Endothelial cell of umbilical vein (primary cell): ENCODE measurements at regions not wholly inside any gene's neighbourhood (a gene's known extent, or its start where the extent isn't known, plus 50 kb on each side); places are given as distances from the start of the nearest gene placed in this dataset.
"Not testable (repeated sequence)": the region's sequence is repeated elsewhere in the genome, so short reads cannot be mapped to it uniquely, and the experiment has no call there.

Source experiments
- BruUV-seq: library from RNA; stranded (reverse); fragments of 400-500 nt; replicated peaks from 2 replicates; lab custom pipeline; 2021; lab: Mats Ljungman, UMichigan
- CTCF ChIA-PET: fragments of 300-600, 350-600 bp; sonication (Branson Sonifier 250); formaldehyde crosslinking; loops from one replicate; lab custom pipeline; 2021; ENCODE audit warnings: antibody characterized with exemption, inconsistent platforms; lab: Charles Lee
- POLR2A ChIA-PET: fragments of 300-600, 350-600 bp; sonication (Branson Sonifier 250); formaldehyde crosslinking; loops from one replicate; lab custom pipeline; 2021; ENCODE audit warnings: antibody characterized with exemption, inconsistent platforms; lab: Charles Lee
- DNase-seq: peaks from one replicate; pipeline ENCODE4 v3.0.0-alpha.2; 2011; ENCODE audit warnings: low read depth, low spot score
- FAIRE-seq: peaks from 2 replicates; lab custom pipeline; 2011; peaks lifted over from hg19 to GRCh38; lab: Jason Lieb, UNC
- H2AFZ ChIP-seq: 2 replicates; pipeline ENCODE4 v1.6.0; 2012; ENCODE audit warnings: low read depth, low read length, control low read depth, inconsistent platforms
- H3K27ac ChIP-seq: 2 replicates; pipeline ENCODE4 v1.5.1; 2011; ENCODE audit warnings: low read depth, mild to moderate bottlenecking, control low read depth, low read length, moderate library complexity; ENCODE audit not compliant: insufficient read depth
- H3K27me3 ChIP-seq, 2 experiments: 2 replicates each; pipeline versions ENCODE4 v1.6.0 to v1.6.1; 2011; ENCODE audit warnings: low read length in 2 of 2, mixed read lengths in 1 of 2; ENCODE audit not compliant: control insufficient read depth in 2 of 2, insufficient read depth in 2 of 2
- H3K36me3 ChIP-seq, 2 experiments: 2 replicates in 1 of 2; 3 replicates in 1 of 2; pipeline ENCODE4 v1.5.1; 2011; ENCODE audit warnings: low read length in 2 of 2, mild to moderate bottlenecking in 1 of 2, moderate library complexity in 1 of 2; ENCODE audit not compliant: control insufficient read depth in 2 of 2, insufficient read depth in 2 of 2; ENCODE audit errors: extremely low read depth in 1 of 2
- H3K4me1 ChIP-seq: 3 replicates; pipeline ENCODE4 v1.5.1; 2011; ENCODE audit warnings: mild to moderate bottlenecking, low read length; ENCODE audit not compliant: control insufficient read depth, insufficient read depth; ENCODE audit errors: extremely low read depth
- H3K4me2 ChIP-seq: 2 replicates; pipeline ENCODE4 v1.6.1; 2011; ENCODE audit warnings: low read length, control low read depth, mixed read lengths; ENCODE audit not compliant: insufficient read depth
- H3K4me3 ChIP-seq, 3 experiments: fragments of 200-600 bp in 1 of 3; sonication (generic), shearing (Covaris generic) in 1 of 3; replicated peaks in 1 of 3; 2 replicates each; pipeline ENCODE4 v1.5.1; 2011 to 2016; ENCODE audit warnings: control low read depth in 3 of 3, low read length in 3 of 3, mild to moderate bottlenecking in 2 of 3, inconsistent platforms in 1 of 3, low read depth in 1 of 3, moderate library complexity in 1 of 3; ENCODE audit not compliant: insufficient read depth in 1 of 3
- H3K79me2 ChIP-seq: 2 replicates; pipeline ENCODE4 v1.6.0; 2012; ENCODE audit warnings: low read length, inconsistent platforms; ENCODE audit not compliant: control insufficient read depth, insufficient read depth
- H3K9ac ChIP-seq: replicated peaks from 2 replicates; pipeline ENCODE3; 2011; ENCODE audit warnings: low read length, control low read depth; ENCODE audit not compliant: insufficient read depth; ENCODE audit errors: extremely low read depth
- H3K9me1 ChIP-seq: replicated peaks from 3 replicates; pipeline ENCODE4 v1.6.0; 2011; ENCODE audit warnings: mild to moderate bottlenecking, low read length; ENCODE audit not compliant: control insufficient read depth, insufficient read depth; ENCODE audit errors: extremely low read depth
- H3K9me3 ChIP-seq: replicated peaks from 2 replicates; pipeline ENCODE4 v1.5.1; 2012; ENCODE audit warnings: low read length, inconsistent platforms; ENCODE audit not compliant: control insufficient read depth, insufficient read depth
- H4K20me1 ChIP-seq: replicated peaks from 2 replicates; pipeline ENCODE3; 2011; ENCODE audit warnings: mild to moderate bottlenecking, low read length; ENCODE audit not compliant: control insufficient read depth, insufficient read depth; ENCODE audit errors: extremely low read depth
- EZH2 ChIP-seq: IDR thresholded peaks from 2 replicates; pipeline ENCODE4 v1.6.1; 2012; ENCODE audit warnings: borderline replicate concordance, low read depth, mild to moderate bottlenecking, moderate library complexity, low read length, inconsistent platforms; ENCODE audit not compliant: severe bottlenecking
- FOS ChIP-seq: IDR thresholded peaks from 2 replicates; pipeline ENCODE4 v1.6.1; 2011; ENCODE audit warnings: mild to moderate bottlenecking, low read length, moderate library complexity, borderline replicate concordance; ENCODE audit not compliant: insufficient read depth
- GATA2 ChIP-seq: IDR thresholded peaks from 2 replicates; pipeline ENCODE4 v1.7.0; 2011; ENCODE audit warnings: low read depth, mild to moderate bottlenecking, moderate library complexity, mixed read lengths, low read length; ENCODE audit not compliant: insufficient read length, insufficient read depth
- JUN ChIP-seq: IDR thresholded peaks from 2 replicates; pipeline ENCODE4 v1.6.1; 2011; ENCODE audit warnings: borderline replicate concordance, low read depth; ENCODE audit not compliant: insufficient read length, insufficient read depth
- MYC ChIP-seq: IDR thresholded peaks from one replicate; pipeline ENCODE4 v1.6.1; 2011; ENCODE audit warnings: mild to moderate bottlenecking, low read depth, low read length
- POLR2A ChIP-seq: IDR thresholded peaks from 2 replicates; pipeline ENCODE4 v1.6.1; 2012; ENCODE audit warnings: low read depth, mild to moderate bottlenecking, control low read depth, low read length
- POLR2AphosphoS5 ChIP-seq: IDR thresholded peaks from 2 replicates; pipeline ENCODE4 v1.6.1; 2012; ENCODE audit warnings: low read depth, mild to moderate bottlenecking, control low read depth, low read length, moderate library complexity; ENCODE audit not compliant: insufficient read depth
- dilution Hi-C: fragments of 300-500 bp; cut with MboI; formaldehyde crosslinking; loops from one replicate; pipeline ENCODE4 v1.15.0; 2019; ENCODE audit warnings: low sequenced_read_pairs; ENCODE audit not compliant: extremely low pct_ligation_motif_present
- intact Hi-C: fragments of 100-400 bp; cut with micrococcal nuclease; formaldehyde crosslinking; loops from one replicate; pipeline ENCODE4 v1.10.0; 2022
- TF ChIP-seq, protein P1 (sequence below): IDR thresholded peaks from 2 replicates; pipeline ENCODE4 v1.6.1; 2011; ENCODE audit not compliant: insufficient read depth, insufficient read length
- TF ChIP-seq, protein P2 (sequence below), 2 donors: IDR thresholded peaks; 1 replicate in 1 of 2; 2 replicates in 1 of 2; pipeline ENCODE4 v1.5.1; 2011; ENCODE audit warnings: low read length in 2 of 2, mild to moderate bottlenecking in 2 of 2, moderate library complexity in 2 of 2, control low read depth in 1 of 2, inconsistent platforms in 1 of 2, low read depth in 1 of 2; ENCODE audit not compliant: insufficient read depth in 1 of 2; ENCODE audit errors: extremely low read depth in 1 of 2

- FAIRE-seq, H3K79me2 ChIP-seq, H3K4me2 ChIP-seq, H3K9ac ChIP-seq, H3K4me1 ChIP-seq, H3K27me3 ChIP-seq, H3K9me1 ChIP-seq, H3K4me3 ChIP-seq, H3K27ac ChIP-seq, H3K9me3 ChIP-seq, BruUV-seq, intact Hi-C loops, DNase-seq, H2AFZ ChIP-seq, H3K36me3 ChIP-seq, H4K20me1 ChIP-seq, CTCF ChIA-PET, dilution Hi-C loops, POLR2A ChIA-PET: not testable (repeated sequence)
Measured at GRCh38 chr6:86872810-86873209, 64.5 kb upstream of the HTR1E start.

DNA sequence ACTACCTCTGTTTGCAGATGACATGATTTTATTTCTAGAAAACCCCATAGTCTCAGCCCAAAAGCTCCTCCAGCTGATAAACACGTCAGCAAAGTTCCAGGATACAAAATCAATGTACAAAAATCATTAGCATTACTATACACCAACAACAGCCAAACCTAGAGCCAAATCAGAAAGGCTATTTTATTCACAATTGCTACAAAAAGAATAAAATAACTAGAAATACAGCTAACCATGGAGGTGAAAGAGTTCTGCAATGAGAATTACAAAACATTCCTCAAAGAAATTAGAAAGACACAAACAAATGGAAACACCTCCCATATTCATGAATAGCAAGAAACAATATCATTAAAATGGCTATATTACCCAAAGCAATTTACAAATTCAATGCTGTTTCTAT is 65.6 kb upstream of the HTR1E start:
- dilution Hi-C loops, result no loop called here
- H4K20me1 ChIP-seq, result no peaks in the 10 kb centered on the region
- DNase-seq (no peak), FAIRE-seq (no peak)
- no peaks in the 10 kb centered on the region for H3K79me2 ChIP-seq
- H3K4me1 ChIP-seq, result no peaks in the 10 kb centered on the region
- POLR2A ChIA-PET, result no interaction called here
- H3K9me3 ChIP-seq, result peaks cover 3% of the 10 kb centered on the region
- intact Hi-C loops, result no loop called here
- TF ChIP-seq POLR2A (no peak), POLR2AphosphoS5 (no peak), JUN (no peak), FOS (no peak), MYC (no peak), EZH2 (no peak), GATA2 (no peak)
- TF ChIP-seq, protein P1, sequence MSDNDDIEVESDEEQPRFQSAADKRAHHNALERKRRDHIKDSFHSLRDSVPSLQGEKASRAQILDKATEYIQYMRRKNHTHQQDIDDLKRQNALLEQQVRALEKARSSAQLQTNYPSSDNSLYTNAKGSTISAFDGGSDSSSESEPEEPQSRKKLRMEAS, result no peak
- TF ChIP-seq, protein P2, sequence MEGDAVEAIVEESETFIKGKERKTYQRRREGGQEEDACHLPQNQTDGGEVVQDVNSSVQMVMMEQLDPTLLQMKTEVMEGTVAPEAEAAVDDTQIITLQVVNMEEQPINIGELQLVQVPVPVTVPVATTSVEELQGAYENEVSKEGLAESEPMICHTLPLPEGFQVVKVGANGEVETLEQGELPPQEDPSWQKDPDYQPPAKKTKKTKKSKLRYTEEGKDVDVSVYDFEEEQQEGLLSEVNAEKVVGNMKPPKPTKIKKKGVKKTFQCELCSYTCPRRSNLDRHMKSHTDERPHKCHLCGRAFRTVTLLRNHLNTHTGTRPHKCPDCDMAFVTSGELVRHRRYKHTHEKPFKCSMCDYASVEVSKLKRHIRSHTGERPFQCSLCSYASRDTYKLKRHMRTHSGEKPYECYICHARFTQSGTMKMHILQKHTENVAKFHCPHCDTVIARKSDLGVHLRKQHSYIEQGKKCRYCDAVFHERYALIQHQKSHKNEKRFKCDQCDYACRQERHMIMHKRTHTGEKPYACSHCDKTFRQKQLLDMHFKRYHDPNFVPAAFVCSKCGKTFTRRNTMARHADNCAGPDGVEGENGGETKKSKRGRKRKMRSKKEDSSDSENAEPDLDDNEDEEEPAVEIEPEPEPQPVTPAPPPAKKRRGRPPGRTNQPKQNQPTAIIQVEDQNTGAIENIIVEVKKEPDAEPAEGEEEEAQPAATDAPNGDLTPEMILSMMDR (IDR thresholded peaks at IDR 0.05; ENCODE audit: extremely low read depth in 1 of 2, insufficient read depth in 1 of 2, low read depth in 1 of 2, low read length in 2 of 2), result no peak
- no TSS peak for BruUV-seq
- H3K36me3 ChIP-seq, result no peaks in the 10 kb centered on the region
- no peak overlapping the region for H3K4me2 ChIP-seq
- CTCF ChIA-PET, result no interaction called here
- no peaks in the 10 kb centered on the region for H3K27me3 ChIP-seq
- H3K27ac ChIP-seq, result no peak overlapping the region
- no peaks in the 10 kb centered on the region for H3K9me1 ChIP-seq
- H3K4me3 ChIP-seq, result no peak overlapping the region
- no peak overlapping the region for H2AFZ ChIP-seq
- no peak overlapping the region for H3K9ac ChIP-seq
